Hepatocyte (in vitro differentiated cells): ENCODE measurements at regions not wholly inside any gene's neighbourhood (a gene's known extent, or its start where the extent isn't known, plus 50 kb on each side); places are given as distances from the start of the nearest gene placed in this dataset.

Experiments used
- CTCF ChIP-seq: fragments of 200-600 bp; sonication (generic); IDR thresholded peaks from 2 replicates; pipeline ENCODE4 v1.5.1; 2016; ENCODE audit warnings: antibody characterized with exemption, mild to moderate bottlenecking; ENCODE audit not compliant: poor library complexity
- EZH2 ChIP-seq: fragments of 200-600 bp; sonication (generic); IDR thresholded peaks from 2 replicates; pipeline ENCODE4 v1.6.1; 2016; ENCODE audit warnings: antibody characterized with exemption, mild to moderate bottlenecking, borderline replicate concordance

DNA sequence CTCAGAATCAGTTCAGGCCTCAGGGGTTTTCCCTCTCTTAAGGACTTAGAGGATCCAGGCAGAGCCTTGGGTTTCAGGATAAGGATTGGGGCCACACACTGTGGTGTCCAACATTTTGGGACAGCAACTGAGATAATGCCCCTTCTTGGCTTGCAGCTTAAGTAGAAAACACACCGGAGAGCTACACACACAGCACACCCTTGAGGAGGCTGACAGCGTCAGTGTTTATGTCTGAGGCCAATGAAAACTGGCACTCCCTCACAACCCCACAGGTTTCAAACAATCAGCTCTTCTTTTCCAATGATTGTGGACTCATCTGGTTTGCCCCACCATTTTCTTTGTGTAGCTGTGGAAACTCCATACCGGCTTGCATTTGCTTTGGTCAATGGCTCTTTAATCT, 257.7 kb downstream of the CDCA7 start:
- TF ChIP-seq CTCF (no peak), EZH2 (no peak)
